Stimulated activated CD4-positive, alpha-beta T cell treated with anti-CD3 and anti-CD28 coated beads, Interleukin-15, amount 100 ng/mL, for 24 hours (primary cell): ENCODE measurements at regions not wholly inside any gene's neighbourhood (a gene's known extent, or its start where the extent isn't known, plus 50 kb on each side); places are given as distances from the start of the nearest gene placed in this dataset.
A peak's percentile ranks its signal among the peaks of the same experiment; 100 is the strongest.

Experiments used
- DNase-seq: peaks from one replicate; pipeline ENCODE4 v3.0.0-alpha.2; 2020

DNA sequence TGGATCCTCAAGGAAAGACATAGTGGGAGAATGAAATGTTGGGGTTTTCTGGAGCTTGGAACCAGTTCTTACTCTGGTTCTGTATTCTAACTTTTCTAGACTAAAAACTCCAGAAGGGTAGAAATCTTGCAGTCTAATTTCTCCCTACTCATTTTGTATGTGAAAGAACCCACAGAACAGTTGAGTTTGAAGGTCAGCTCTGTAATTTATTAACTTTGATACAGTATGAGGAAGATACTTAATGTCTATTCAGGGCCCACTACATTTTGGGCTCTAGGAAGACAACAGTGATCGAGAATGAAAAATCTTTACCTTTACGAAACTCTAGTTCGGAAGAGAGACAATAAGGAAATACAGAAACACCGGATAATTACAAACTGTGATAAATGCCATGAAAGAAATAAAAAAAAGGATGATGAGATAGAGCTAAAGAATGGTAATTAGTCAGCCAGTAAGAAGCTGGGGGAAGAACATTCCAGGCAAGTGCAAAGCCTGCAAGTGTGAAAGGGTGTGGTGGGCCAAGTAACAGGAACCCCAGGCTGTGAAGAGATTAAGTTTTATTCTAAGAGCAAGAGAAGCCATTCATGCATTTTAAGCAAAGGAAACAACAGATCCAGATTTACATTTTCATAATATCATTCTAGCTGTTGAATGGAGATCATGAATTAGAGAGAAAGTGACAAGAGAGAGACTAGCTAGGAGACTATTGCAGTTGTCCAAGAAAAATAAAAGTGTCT lies 159.9 kb upstream of the HMCN1 start:
- DNase-seq = no peak

- no peak for DNase-seq
These were observed 160.5 kb upstream of the HMCN1 start for GRCh38 chr1:185573677-185574076.

DNA sequence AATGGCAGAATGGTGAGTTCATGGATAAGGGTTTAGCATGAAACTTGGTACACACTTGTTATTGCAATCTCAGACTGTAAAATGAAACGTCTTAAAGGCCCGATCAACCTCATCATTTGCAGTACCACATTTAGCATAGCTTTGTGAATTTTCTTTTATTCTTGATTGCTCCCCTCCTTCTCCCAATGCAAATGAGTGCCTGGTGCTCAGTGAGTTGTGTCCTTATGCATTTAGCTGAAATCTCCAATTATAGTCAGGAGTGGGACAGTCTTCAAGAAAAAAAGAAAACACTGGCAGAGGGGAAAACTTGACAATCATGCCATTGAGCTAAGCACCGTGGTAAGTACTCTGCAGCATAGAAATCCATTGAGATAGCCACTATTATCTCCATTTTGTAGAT lies 161.0 kb upstream of the HMCN1 start:
- no peak for DNase-seq

DNA sequence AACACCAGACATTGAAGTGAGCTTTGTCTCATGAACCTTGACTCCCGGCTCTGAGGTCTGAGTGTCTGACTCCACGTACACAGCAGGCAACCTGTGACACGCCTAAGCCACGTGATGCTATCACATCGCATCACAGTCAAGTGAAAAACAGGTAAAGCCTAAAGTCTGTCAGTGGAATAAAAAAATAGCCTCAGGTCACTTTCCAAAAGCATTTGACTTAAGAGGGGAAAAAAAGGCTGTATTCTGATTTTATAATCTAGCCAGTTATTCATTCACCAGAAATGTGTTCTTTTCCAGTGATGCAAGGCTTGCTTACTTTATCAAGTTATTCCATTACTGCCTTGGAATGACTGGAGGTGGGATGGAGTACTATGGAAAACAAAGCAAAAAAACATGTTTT lies 163.2 kb upstream of the HMCN1 start:
- no peak for DNase-seq

DNA sequence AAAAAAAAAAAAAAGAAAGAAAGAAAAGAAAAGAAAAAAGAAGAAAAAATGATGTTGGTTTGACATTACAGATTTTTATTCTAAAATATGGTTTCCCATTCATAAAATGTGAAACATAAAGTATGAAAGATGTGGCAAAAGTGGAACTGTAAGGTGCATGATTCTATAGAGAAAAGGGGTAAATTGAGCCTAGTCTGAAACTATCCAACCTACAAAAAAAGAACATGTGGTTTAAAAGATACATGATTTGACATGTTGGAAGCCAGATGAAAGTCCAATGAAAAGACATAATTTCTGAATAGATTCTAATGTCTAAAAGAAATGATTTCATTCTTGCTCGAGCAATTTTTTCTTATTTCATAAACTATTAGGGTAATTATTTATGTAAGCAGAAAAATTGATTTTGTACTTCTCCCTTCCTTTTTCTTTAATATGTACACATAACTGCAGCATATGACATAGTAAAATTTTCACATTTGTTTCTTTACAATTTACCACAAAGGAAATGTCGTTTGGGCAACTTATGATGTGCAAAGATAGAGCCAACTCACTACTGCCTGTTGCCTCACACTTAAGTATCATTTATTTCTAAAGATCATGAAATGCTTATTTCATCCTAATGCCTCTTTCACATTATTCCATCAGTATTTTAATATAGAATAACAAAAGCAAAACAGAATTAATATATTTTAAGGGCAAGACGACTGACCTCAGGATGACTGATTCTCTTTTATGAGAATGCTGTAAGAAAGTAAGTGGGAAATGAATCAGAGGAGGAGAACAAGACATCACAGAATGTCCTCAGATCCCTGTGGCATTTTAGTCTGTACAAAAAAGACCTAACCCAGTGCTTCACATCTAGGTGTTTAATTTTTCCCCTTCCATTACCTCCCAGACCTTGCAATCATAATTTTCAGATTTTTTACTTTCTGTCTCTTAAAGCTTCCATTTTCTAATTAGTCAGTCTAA lies 165.8 kb upstream of the HMCN1 start:
- DNase-seq = no peak

- no peak for DNase-seq
These were observed 166.8 kb upstream of the HMCN1 start for GRCh38 chr1:185567440-185567839.

DNA sequence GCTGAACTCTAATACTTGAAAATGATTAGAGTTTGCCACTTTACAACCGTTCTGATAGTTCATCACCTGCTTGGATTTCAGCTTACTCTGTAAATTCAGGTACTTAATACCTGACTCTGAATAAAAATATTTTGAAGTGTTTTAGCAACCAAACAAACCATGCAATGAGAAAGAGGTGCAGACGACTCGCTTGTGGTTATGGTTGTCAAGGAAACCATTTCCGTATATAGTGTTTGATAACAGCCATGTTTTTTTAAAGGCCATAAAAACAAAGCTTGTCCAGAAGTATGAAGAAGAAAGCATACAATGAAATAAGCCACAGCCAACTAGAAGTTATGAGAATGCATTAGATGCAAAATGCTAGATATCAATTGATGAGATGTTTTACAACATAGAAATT lies 167.2 kb upstream of the HMCN1 start:
- peak; percentile 19 for DNase-seq

- no peak for DNase-seq
These were observed 168.9 kb upstream of the HMCN1 start for GRCh38 chr1:185565302-185565701.

- no peak for DNase-seq
These were observed 169.4 kb upstream of the HMCN1 start for GRCh38 chr1:185564816-185565215.

- DNase-seq = no peak
These were observed 171.5 kb upstream of the HMCN1 start for GRCh38 chr1:185562461-185563359.

DNA sequence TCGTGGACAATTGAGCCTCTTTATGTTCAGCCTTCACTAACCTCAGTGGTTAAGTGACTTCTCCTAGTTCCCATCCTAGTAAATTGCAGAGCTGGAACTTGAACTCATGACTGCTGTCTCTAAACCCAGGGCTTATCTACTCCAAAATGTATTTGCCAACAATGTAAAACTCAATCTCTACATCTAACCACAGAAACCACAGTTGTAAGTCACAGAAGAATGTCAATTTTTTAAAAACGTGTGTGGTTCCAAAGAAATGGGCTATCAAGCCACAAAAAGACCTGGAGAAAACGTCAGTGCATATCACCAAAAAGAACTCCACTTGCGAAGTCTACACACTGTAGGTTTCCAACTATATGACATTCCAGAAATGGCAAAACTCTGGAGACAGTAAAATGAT lies 172.6 kb upstream of the HMCN1 start:
- DNase-seq = no peak

- no peak for DNase-seq
These were observed 173.4 kb upstream of the HMCN1 start for GRCh38 chr1:185560760-185561159.

- peak; percentile 55 for DNase-seq
These were observed 174.4 kb upstream of the HMCN1 start for GRCh38 chr1:185559684-185560331.

DNA sequence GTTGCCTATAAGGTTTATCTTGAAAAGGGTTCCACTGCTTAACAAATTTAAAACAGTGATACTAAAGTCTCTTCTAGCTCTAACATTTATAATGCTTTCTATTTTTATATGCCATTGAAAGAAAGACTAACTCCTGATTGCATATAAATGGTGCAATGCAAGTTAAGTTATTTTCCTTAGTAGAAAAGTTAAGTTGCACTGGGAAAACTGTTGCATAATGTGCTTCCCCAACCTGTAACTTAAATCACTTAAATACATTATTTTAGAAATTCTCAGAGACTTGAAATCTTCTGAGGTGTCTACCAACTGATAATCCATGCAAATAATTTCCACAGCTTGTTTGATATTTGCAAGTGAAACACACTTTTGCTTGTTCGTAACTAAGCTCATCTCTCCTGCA lies 175.0 kb upstream of the HMCN1 start:
- DNase-seq = no peak

DNA sequence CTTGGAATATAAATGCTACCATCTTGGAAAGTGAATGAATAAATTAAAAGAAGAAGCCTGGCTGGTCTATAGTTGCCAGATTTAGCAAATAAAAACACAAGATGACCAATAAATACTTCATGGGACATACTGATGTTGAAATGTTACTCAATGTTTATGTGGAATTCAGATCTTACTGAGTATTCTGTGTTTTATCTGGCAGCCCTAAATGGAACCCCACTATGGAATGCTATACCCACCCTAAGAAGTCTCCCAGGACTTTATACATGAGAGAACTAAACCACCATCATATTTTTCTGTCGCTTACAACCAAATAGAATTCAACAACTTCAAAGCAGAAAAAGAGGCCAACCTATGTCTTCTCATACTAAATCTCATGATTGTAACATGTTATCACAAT lies 177.6 kb upstream of the HMCN1 start:
- no peak for DNase-seq

- DNase-seq = no peak
These were observed 178.4 kb upstream of the HMCN1 start for GRCh38 chr1:185555743-185556142.

GRCh38 chr1:185551008-185551407 lies 183.2 kb upstream of the HMCN1 start:
- no peak for DNase-seq

DNA sequence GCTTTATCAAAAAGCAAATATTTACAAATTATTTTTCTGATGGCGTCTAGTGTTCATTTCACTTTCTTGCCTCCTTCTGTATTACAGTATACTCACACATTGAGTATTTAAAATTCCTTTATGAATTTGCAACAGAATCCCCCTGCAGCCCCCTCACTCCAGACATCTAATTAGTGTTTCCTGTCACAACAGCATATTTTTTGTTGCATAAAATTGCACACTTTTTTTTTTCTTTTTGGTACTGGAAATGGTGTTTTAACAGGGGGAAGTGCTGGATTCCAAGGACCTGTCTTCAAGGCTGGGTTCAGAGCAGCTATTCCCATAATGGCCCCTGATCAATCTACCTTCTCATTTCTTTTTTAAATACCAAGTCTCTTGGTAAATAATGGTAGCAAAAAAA lies 184.3 kb upstream of the HMCN1 start:
- DNase-seq = no peak

GRCh38 chr1:185546029-185546428 lies 188.2 kb upstream of the HMCN1 start:
- DNase-seq = no peak

DNA sequence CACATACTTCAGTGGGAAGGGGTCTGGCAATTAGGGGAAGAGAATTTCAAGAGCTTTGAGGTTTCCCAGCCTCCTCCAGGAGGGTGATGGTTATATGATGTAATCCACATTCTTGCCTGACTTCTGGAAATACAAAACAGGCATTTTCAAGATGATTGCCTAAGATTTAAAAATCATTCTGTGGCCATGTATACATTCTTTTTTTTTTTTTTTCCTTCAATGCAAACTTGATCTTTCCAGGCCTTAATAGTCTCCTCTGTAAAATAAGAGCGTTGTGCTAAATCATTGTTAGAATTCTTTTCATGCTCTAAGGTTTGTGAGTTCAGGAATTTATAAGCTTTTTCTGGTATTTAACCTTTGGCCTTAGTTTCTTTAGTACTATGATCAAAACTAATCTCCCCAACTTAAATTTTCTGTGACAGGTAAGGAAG lies 192.3 kb upstream of the HMCN1 start:
- no peak for DNase-seq

DNA sequence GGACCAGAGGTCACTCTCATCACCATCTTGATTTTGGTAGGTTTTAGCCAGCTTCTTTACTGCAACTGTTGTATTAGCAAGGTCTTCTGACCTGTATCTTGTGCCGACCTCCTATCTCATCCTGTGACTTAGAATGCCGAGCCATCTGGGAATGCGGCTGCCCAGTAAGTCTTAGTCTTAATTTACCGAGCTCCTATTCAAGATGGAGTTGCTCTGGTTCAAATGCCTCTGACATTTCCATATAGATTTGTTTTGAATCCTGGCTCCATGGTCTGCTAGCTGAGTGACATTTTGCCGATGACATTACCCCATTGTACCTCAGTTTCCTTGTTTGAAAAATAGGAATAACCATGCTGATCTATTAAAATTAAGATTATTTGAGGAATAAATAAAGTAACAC lies 193.9 kb upstream of the HMCN1 start:
- DNase-seq = no peak

DNA sequence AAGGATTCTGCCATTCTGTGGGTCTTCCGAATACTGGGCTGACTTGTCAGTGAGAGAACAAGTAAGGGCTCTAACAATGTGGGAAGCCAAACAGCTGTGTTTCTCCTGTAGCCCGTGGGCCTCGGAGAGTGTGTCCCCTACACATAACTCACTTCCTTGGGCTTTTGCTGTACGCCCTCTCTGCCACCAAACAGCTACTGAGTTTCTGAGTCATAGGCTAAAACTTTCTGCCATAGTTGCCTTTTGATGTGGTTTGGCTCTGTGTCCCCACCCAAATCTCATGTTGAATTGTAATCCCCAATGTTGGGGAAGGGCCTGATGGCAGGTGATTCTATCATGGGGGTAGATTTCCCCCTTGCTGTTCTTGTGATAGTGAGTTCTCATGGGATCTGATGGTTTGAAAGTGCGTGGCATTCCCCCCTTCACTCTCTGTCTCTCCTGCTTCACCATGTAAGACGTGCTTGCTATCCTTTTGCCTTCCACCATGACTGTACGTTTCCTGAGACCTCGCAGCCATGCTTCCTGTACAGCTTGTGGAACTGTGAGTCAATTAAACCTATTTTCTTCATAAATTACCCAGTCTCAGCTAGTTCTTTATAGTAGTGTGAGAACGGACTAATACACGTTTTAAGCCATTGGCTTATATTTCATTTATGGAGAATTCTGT lies 194.8 kb upstream of the HMCN1 start:
- DNase-seq = peak; percentile 25
